SU-DHL-6 (cell line): ENCODE measurements at regions not wholly inside any gene's neighbourhood (a gene's known extent, or its start where the extent isn't known, plus 50 kb on each side); places are given as distances from the start of the nearest gene placed in this dataset.
"Not testable (repeated sequence)": the region's sequence is repeated elsewhere in the genome, so short reads cannot be mapped to it uniquely, and the experiment has no call there.

Experiments used
- H2AFZ ChIP-seq: fragments of 200-600 bp; sonication (generic); 2 replicates; pipeline ENCODE4 v1.6.1; 2014; ENCODE audit warnings: low read depth, mild to moderate bottlenecking, moderate library complexity, mixed read lengths, antibody characterized with exemption, low read length; ENCODE audit not compliant: severe bottlenecking
- H3F3A ChIP-seq: fragments of 200-600 bp; shearing (Covaris generic); 2 replicates; pipeline ENCODE4 v1.6.0; 2016; ENCODE audit warnings: antibody characterized with exemption, mild to moderate bottlenecking; ENCODE audit not compliant: insufficient read depth
- H3K27ac ChIP-seq: fragments of 200-600 bp; sonication (generic); 2 replicates; pipeline ENCODE4 v1.5.1; 2016; ENCODE audit warnings: low read depth, mild to moderate bottlenecking, low read length, moderate library complexity, mixed read lengths
- H3K27me3 ChIP-seq: fragments of 200-600 bp; sonication (generic), shearing (Covaris generic); 2 replicates; pipeline ENCODE4 v1.6.0; 2014; ENCODE audit warnings: mild to moderate bottlenecking, low read length
- H3K36me3 ChIP-seq: fragments of 200-600 bp; sonication (generic); 2 replicates; pipeline ENCODE4 v1.6.1; 2014; ENCODE audit warnings: mild to moderate bottlenecking, low read length, mixed read lengths
- H3K4me2 ChIP-seq: fragments of 300-600, 200-600 bp; shearing (Covaris generic), sonication (generic); 2 replicates; pipeline ENCODE4 v1.6.0; 2014; ENCODE audit warnings: low read length, low read depth, mild to moderate bottlenecking; ENCODE audit not compliant: poor library complexity, severe bottlenecking
- H3K4me3 ChIP-seq: fragments of 200-600 bp; sonication (generic); 2 replicates; pipeline ENCODE4 v1.5.1; 2014; ENCODE audit warnings: antibody characterized with exemption, low read length, mild to moderate bottlenecking, mixed read lengths; ENCODE audit not compliant: insufficient read depth, poor library complexity, severe bottlenecking
- H3K79me2 ChIP-seq: fragments of 200-600 bp; sonication (generic); 2 replicates; pipeline ENCODE4 v1.6.1; 2014; ENCODE audit warnings: mild to moderate bottlenecking, low read length, moderate library complexity; ENCODE audit not compliant: insufficient read depth
- H3K9ac ChIP-seq: fragments of 200-600 bp; sonication (generic); 2 replicates; pipeline ENCODE4 v1.7.0; 2014; ENCODE audit warnings: mild to moderate bottlenecking, low read length
- H3K9me2 ChIP-seq: fragments of 200-600 bp; sonication (generic); replicated peaks from 2 replicates; pipeline ENCODE4 v1.6.1; 2014; ENCODE audit warnings: low read length; ENCODE audit not compliant: insufficient read depth
- H3K9me3 ChIP-seq: fragments of 200-600 bp; sonication (generic); 2 replicates; pipeline ENCODE4 v1.6.1; 2014; ENCODE audit warnings: low read length, mixed read lengths; ENCODE audit not compliant: insufficient read depth
- H4K20me1 ChIP-seq: fragments of 200-600 bp; sonication (generic); 2 replicates; pipeline ENCODE4 v1.6.1; 2014; ENCODE audit warnings: low read depth, mild to moderate bottlenecking, antibody characterized with exemption, low read length, moderate library complexity, mixed read lengths
- EZH2phosphoT487 ChIP-seq: fragments of 200-600 bp; sonication (generic), shearing (Covaris generic); conservative IDR thresholded peaks from 2 replicates; pipeline ENCODE4 v1.6.1; 2018; ENCODE audit warnings: mild to moderate bottlenecking, antibody characterized with exemption, low read length, moderate library complexity, mixed read lengths
- TF ChIP-seq, protein P1 (sequence below): fragments of 200-600 bp; sonication (generic); IDR thresholded peaks from one replicate; pipeline ENCODE4 v1.5.1; 2017; ENCODE audit warnings: antibody characterized with exemption, mild to moderate bottlenecking, low read length, moderate library complexity; ENCODE audit not compliant: insufficient read depth, poor library complexity, severe bottlenecking

DNA sequence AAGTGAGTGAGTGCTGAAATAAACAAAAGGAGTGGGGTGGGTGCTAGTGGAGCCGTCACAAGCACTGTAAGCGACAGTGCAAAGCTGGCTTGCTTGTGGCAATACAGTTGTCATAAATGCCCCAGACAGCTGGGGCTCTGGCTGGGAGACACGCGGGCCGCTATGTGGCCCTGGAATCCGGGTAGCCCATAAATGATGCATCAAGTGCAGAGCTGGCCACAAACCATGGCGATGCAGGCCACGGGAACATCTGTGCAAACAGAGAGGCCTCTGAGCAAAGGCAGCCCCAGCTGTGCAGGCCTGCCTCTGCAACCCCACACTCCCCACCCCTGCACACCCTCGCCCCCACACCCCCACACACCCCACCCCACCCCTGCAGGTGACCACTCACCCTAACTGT lies 349.2 kb upstream of the ID2 start:
- Histone ChIP-seq H3K79me2 (no peaks in the 10 kb centered on the region), H4K20me1 (no peaks in the 10 kb centered on the region), H3F3A (no peaks in the 10 kb centered on the region), H3K9ac (no peak overlapping the region), H3K9me2 (no peaks in the 10 kb centered on the region), H3K36me3 (no peaks in the 10 kb centered on the region), H2AFZ (no peak overlapping the region), H3K4me3 (no peak overlapping the region), H3K9me3 (no peaks in the 10 kb centered on the region), H3K27ac (no peak overlapping the region), H3K27me3 (no peaks in the 10 kb centered on the region), H3K4me2 (no peak overlapping the region)
- no peak for TF ChIP-seq EZH2phosphoT487
- TF ChIP-seq, protein P1, sequence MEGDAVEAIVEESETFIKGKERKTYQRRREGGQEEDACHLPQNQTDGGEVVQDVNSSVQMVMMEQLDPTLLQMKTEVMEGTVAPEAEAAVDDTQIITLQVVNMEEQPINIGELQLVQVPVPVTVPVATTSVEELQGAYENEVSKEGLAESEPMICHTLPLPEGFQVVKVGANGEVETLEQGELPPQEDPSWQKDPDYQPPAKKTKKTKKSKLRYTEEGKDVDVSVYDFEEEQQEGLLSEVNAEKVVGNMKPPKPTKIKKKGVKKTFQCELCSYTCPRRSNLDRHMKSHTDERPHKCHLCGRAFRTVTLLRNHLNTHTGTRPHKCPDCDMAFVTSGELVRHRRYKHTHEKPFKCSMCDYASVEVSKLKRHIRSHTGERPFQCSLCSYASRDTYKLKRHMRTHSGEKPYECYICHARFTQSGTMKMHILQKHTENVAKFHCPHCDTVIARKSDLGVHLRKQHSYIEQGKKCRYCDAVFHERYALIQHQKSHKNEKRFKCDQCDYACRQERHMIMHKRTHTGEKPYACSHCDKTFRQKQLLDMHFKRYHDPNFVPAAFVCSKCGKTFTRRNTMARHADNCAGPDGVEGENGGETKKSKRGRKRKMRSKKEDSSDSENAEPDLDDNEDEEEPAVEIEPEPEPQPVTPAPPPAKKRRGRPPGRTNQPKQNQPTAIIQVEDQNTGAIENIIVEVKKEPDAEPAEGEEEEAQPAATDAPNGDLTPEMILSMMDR, result no peak

DNA sequence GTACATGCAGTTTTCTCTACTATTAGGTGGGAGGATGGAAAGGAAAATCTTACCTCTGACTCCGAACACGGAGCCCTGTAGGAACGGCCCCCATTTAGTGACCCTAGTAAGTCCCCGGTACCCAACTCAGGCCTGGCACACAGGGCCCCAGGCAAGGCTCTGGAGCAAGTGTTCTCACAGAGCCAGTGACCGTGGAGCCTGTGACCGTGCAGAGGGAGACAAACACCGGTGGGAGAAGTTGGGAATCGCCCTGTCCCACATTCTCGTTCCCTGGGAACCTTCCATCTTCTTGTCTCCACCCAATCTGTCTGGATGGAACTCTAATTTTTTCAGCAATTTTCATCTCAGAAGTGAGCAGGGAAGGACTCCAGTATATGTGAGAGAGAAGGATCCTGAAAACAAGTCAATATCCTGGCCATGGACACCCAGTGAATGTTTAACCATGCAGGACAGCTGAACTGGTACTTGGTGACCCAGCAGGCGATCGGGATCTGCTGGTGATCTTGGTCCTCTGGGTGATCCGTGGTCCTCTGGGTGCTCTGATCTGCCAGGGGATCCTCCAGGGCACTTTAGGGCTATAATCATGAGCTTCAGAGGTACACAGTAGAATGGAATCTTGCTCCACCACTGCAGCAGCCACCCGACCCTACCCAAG lies 348.6 kb upstream of the ID2 start:
- Histone ChIP-seq H3K9ac (no peak overlapping the region), H3K9me3 (no peaks in the 10 kb centered on the region), H3K36me3 (no peaks in the 10 kb centered on the region), H3K79me2 (no peaks in the 10 kb centered on the region), H3K9me2 (no peaks in the 10 kb centered on the region), H3K4me3 (no peak overlapping the region), H3K27ac (no peak overlapping the region), H3F3A (no peaks in the 10 kb centered on the region), H3K4me2 (no peak overlapping the region), H4K20me1 (no peaks in the 10 kb centered on the region), H3K27me3 (no peaks in the 10 kb centered on the region), H2AFZ (no peak overlapping the region)
- TF ChIP-seq, protein P1, result no peak
- no peak for TF ChIP-seq EZH2phosphoT487

DNA sequence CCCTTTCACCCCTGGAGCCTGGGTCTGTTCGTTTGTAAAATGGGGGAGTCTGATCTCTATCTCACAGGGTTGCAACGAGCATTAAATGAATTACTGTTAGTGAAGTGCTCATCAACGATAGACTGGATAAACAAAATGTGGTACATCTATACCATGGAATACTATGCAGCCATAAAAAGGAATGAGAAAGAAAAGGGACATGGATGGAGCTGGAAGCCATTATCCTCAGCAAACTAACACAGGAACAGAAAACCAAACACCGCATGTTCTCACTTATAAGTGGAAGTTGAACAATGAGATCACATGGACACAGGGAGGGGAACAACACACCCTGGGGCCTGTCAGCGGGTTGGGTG lies 348.0 kb upstream of the ID2 start:
- H3K27ac ChIP-seq, H3K36me3 ChIP-seq, H3K79me2 ChIP-seq, H3F3A ChIP-seq, H3K9ac ChIP-seq, H3K27me3 ChIP-seq, H3K4me2 ChIP-seq, H3K9me2 ChIP-seq, H3K4me3 ChIP-seq, H3K9me3 ChIP-seq, H2AFZ ChIP-seq, H4K20me1 ChIP-seq: not testable (repeated sequence)

DNA sequence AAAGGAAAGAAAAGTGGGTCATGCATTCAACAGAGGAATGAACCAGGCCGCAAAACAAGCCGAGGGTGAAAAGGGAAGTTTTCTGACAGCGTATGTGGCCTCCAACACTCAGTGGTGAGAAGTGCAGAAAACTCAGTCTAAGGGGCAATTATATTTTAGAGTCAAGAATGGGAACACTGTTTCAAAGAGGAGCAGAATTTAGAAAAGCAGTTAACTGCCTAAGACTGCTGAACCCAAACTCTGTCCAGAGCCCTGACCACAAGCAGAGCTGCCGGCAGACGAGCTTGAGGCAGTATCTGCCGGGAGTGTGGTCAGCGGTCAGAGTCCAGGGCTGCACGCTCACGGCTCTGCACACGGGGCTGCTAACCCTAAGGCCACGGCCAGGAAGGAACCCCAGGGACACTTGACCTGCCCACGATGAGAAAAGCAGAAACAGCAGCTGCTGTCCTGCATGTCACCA lies 347.0 kb upstream of the ID2 start:
- Histone ChIP-seq H3K9me2 (no peaks in the 10 kb centered on the region), H3K36me3 (no peaks in the 10 kb centered on the region), H2AFZ (no peak overlapping the region)

More for the DNA sequence above, 347.0 kb upstream of the ID2 start:
- Histone ChIP-seq H3K9ac (no peak overlapping the region), H3K27me3 (no peaks in the 10 kb centered on the region), H3K9me3 (no peaks in the 10 kb centered on the region), H3K4me2 (no peak overlapping the region), H3K79me2 (no peaks in the 10 kb centered on the region), H3K4me3 (no peak overlapping the region), H3K27ac (no peak overlapping the region), H4K20me1 (no peaks in the 10 kb centered on the region), H3F3A (no peaks in the 10 kb centered on the region)
- TF ChIP-seq, protein P1, result no peak
- no peak for TF ChIP-seq EZH2phosphoT487
